ENCODE measurements at regions not wholly inside any gene's neighbourhood (a gene's known extent, or its start where the extent isn't known, plus 50 kb on each side); places are given as distances from the start of the nearest gene placed in this dataset.

- no peak for DNase-seq
- H3K4me3 ChIP-seq = no peak overlapping the region
- H3K9me3 ChIP-seq = no peaks in the 10 kb centered on the region
- H3K4me1 ChIP-seq (ENCODE audit: insufficient read depth) = no peaks in the 10 kb centered on the region
- H3K27ac ChIP-seq = no peak overlapping the region
- no peak for TF ChIP-seq EP300 (IDR thresholded peaks at IDR 0.05)
- TF ChIP-seq POLR2A (IDR thresholded peaks at IDR 0.05) = no peak
- TF ChIP-seq, protein P1, sequence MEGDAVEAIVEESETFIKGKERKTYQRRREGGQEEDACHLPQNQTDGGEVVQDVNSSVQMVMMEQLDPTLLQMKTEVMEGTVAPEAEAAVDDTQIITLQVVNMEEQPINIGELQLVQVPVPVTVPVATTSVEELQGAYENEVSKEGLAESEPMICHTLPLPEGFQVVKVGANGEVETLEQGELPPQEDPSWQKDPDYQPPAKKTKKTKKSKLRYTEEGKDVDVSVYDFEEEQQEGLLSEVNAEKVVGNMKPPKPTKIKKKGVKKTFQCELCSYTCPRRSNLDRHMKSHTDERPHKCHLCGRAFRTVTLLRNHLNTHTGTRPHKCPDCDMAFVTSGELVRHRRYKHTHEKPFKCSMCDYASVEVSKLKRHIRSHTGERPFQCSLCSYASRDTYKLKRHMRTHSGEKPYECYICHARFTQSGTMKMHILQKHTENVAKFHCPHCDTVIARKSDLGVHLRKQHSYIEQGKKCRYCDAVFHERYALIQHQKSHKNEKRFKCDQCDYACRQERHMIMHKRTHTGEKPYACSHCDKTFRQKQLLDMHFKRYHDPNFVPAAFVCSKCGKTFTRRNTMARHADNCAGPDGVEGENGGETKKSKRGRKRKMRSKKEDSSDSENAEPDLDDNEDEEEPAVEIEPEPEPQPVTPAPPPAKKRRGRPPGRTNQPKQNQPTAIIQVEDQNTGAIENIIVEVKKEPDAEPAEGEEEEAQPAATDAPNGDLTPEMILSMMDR (IDR thresholded peaks at IDR 0.05) = no peak
- H3K27me3 ChIP-seq = no peaks in the 10 kb centered on the region
- WGBS, 3 donors = 67 to 85% (median 78%) methylated on average over 4 of the region's 4 CpGs
- intact Hi-C loops (cut with DNase I) = no loop called here
- no peaks in the 10 kb centered on the region for H3K36me3 ChIP-seq
Observed at GRCh38 chr16:54586474-54587175, 300.0 kb upstream of the IRX3 start.

DNA sequence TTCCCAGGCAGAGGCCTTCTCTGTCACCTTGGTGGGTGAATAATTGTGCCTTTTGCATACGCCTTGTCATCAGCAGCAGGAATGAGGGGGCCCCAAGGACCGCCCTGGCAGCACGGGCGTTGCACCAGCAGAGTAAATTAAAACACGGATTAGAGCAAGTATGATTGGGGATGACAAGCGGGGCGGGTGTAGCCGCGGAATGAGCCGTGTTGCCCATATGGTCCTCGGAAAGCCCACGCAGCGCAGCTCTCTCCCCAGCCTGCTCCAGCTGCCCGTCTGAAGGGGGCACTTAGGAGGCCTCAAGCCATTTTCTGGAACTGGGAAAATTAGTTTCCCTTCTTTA, 299.4 kb upstream of the IRX3 start:
- Histone ChIP-seq H3K9me3 (no peaks in the 10 kb centered on the region), H3K4me1 (ENCODE audit: insufficient read depth) (no peaks in the 10 kb centered on the region), H3K36me3 (no peaks in the 10 kb centered on the region), H3K4me3 (no peak overlapping the region), H3K27me3 (no peaks in the 10 kb centered on the region), H3K27ac (no peak overlapping the region)
- DNase-seq = no peak
- no peak for TF ChIP-seq EP300 (IDR thresholded peaks at IDR 0.05)
- TF ChIP-seq, protein P1 (IDR thresholded peaks at IDR 0.05) = no peak
- TF ChIP-seq POLR2A (IDR thresholded peaks at IDR 0.05) = no peak
- 78 to 82% (median 80%) methylated on average over 14 of the region's 14 CpGs for WGBS, 3 donors
- intact Hi-C loops (cut with DNase I) = no loop called here

GRCh38 chr16:54585094-54585997, 298.8 kb upstream of the IRX3 start:
- H3K9me3 ChIP-seq = no peaks in the 10 kb centered on the region
- H3K36me3 ChIP-seq = no peaks in the 10 kb centered on the region
- no peak for DNase-seq
- WGBS, 3 donors = 45 to 54% (median 49%) methylated on average over 21 of the region's 21 CpGs
- no peak overlapping the region for H3K4me3 ChIP-seq
- intact Hi-C loops (cut with DNase I) = no loop called here
- no peaks in the 10 kb centered on the region for H3K27me3 ChIP-seq
- H3K27ac ChIP-seq = no peak overlapping the region
- TF ChIP-seq, protein P1 (IDR thresholded peaks at IDR 0.05) = no peak
- TF ChIP-seq POLR2A (IDR thresholded peaks at IDR 0.05) (no peak), EP300 (IDR thresholded peaks at IDR 0.05) (no peak)
- H3K4me1 ChIP-seq (ENCODE audit: insufficient read depth) = no peaks in the 10 kb centered on the region

GRCh38 chr16:54584121-54584520, 297.5 kb upstream of the IRX3 start:
- no peak overlapping the region for H3K4me3 ChIP-seq
- H3K9me3 ChIP-seq = no peaks in the 10 kb centered on the region
- no peaks in the 10 kb centered on the region for H3K36me3 ChIP-seq
- H3K4me1 ChIP-seq (ENCODE audit: insufficient read depth) = no peaks in the 10 kb centered on the region
- WGBS, 3 donors = 68 to 79% (median 74%) methylated on average over 3 of the region's 3 CpGs
- no peaks in the 10 kb centered on the region for H3K27me3 ChIP-seq
- TF ChIP-seq POLR2A (IDR thresholded peaks at IDR 0.05) = no peak
- no peak for TF ChIP-seq EP300 (IDR thresholded peaks at IDR 0.05)
- no peak for DNase-seq
- no peak overlapping the region for H3K27ac ChIP-seq
- intact Hi-C loops (cut with DNase I) = no loop called here

Data from ovary (tissue), 7 donors.